ENCODE measurements at regions not wholly inside any gene's neighbourhood (a gene's known extent, or its start where the extent isn't known, plus 50 kb on each side); places are given as distances from the start of the nearest gene placed in this dataset.

DNA sequence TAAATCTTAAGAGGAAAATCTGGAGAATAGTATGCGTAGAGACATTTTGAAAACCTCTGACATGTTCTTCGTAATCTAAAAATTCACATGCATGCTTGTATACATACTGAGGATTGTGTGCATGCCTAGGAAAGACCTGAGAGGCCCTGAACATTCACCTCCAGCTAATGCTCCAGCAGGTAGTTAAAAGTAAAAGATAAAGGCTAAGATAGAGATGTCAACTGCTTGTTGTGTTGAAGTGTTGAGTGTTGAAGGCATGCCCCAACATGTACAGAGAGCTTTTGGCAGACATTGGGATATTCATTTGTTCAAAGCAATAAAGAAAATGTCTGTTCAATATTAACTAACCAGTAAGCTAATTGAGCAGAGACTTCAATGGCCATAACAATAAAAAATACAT is 118.6 kb upstream of the SYT1 start:
- no peak overlapping the region for H3K4me2 ChIP-seq (ENCODE audit: insufficient read depth, low read length)
- CTCF ChIA-PET = interaction anchor here (1.1 kb wide), 1 partner anchor 15 kb away, joined by 4 read pairs; no protein-coding TSS in a partner anchor
- dilution Hi-C loops (cut with MboI; ENCODE audit: extremely low pct_ligation_motif_present, low sequenced_read_pairs) = no loop called here

More for the DNA sequence above, 118.6 kb upstream of the SYT1 start:
- Histone ChIP-seq H3K27ac (ENCODE audit: insufficient read depth, low read depth, low read length) (no peak overlapping the region), H3K9me1 (replicated peaks; ENCODE audit: control insufficient read depth, extremely low read depth, insufficient read depth, low read length) (no peaks in the 10 kb centered on the region), H3K36me3 (ENCODE audit: control insufficient read depth in 2 of 2, extremely low read depth in 1 of 2, insufficient read depth in 2 of 2, low read length in 2 of 2) (no peaks in the 10 kb centered on the region), H3K79me2 (ENCODE audit: control insufficient read depth, insufficient read depth, low read length) (no peaks in the 10 kb centered on the region), H3K4me3 (replicated peaks in 1 of 3; ENCODE audit: insufficient read depth in 1 of 3, low read depth in 1 of 3, low read length in 3 of 3) (no peak overlapping the region), H3K9ac (replicated peaks; ENCODE audit: extremely low read depth, insufficient read depth, low read length) (no peak overlapping the region), H3K4me1 (ENCODE audit: control insufficient read depth, extremely low read depth, insufficient read depth, low read length) (no peaks in the 10 kb centered on the region), H3K27me3 (ENCODE audit: control insufficient read depth in 2 of 2, insufficient read depth in 2 of 2, low read length in 2 of 2) (no peaks in the 10 kb centered on the region), H2AFZ (ENCODE audit: low read depth, low read length) (no peak overlapping the region), H3K9me3 (replicated peaks; ENCODE audit: control insufficient read depth, insufficient read depth, low read length) (no peaks in the 10 kb centered on the region), H4K20me1 (replicated peaks; ENCODE audit: control insufficient read depth, extremely low read depth, insufficient read depth, low read length) (no peaks in the 10 kb centered on the region)
- no peak for FAIRE-seq
- TF ChIP-seq, protein P1, sequence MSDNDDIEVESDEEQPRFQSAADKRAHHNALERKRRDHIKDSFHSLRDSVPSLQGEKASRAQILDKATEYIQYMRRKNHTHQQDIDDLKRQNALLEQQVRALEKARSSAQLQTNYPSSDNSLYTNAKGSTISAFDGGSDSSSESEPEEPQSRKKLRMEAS (IDR thresholded peaks at IDR 0.05; ENCODE audit: insufficient read depth, insufficient read length) = no peak
- TF ChIP-seq POLR2AphosphoS5 (IDR thresholded peaks at IDR 0.05; ENCODE audit: insufficient read depth, low read depth, low read length) (no peak), POLR2A (IDR thresholded peaks at IDR 0.05; ENCODE audit: low read depth, low read length) (no peak), EZH2 (IDR thresholded peaks at IDR 0.05; ENCODE audit: borderline replicate concordance, low read depth, low read length, severe bottlenecking) (no peak), FOS (IDR thresholded peaks at IDR 0.05; ENCODE audit: borderline replicate concordance, insufficient read depth, low read length) (no peak), JUN (IDR thresholded peaks at IDR 0.05; ENCODE audit: borderline replicate concordance, insufficient read depth, insufficient read length, low read depth) (no peak), GATA2 (IDR thresholded peaks at IDR 0.05; ENCODE audit: insufficient read depth, insufficient read length, low read depth, low read length) (no peak), MYC (IDR thresholded peaks at IDR 0.05; ENCODE audit: low read depth, low read length) (no peak)
- TF ChIP-seq, protein P2, sequence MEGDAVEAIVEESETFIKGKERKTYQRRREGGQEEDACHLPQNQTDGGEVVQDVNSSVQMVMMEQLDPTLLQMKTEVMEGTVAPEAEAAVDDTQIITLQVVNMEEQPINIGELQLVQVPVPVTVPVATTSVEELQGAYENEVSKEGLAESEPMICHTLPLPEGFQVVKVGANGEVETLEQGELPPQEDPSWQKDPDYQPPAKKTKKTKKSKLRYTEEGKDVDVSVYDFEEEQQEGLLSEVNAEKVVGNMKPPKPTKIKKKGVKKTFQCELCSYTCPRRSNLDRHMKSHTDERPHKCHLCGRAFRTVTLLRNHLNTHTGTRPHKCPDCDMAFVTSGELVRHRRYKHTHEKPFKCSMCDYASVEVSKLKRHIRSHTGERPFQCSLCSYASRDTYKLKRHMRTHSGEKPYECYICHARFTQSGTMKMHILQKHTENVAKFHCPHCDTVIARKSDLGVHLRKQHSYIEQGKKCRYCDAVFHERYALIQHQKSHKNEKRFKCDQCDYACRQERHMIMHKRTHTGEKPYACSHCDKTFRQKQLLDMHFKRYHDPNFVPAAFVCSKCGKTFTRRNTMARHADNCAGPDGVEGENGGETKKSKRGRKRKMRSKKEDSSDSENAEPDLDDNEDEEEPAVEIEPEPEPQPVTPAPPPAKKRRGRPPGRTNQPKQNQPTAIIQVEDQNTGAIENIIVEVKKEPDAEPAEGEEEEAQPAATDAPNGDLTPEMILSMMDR (IDR thresholded peaks at IDR 0.05; ENCODE audit: extremely low read depth in 1 of 2, insufficient read depth in 1 of 2, low read depth in 1 of 2, low read length in 2 of 2) = no peak
- no peak for DNase-seq (ENCODE audit: low read depth, low spot score)
- intact Hi-C loops (cut with micrococcal nuclease) = no loop called here
- POLR2A ChIA-PET = no interaction called here
- no TSS peak for BruUV-seq (replicated peaks)
